ENCODE measurements at regions not wholly inside any gene's neighbourhood (a gene's known extent, or its start where the extent isn't known, plus 50 kb on each side); places are given as distances from the start of the nearest gene placed in this dataset.

- Histone ChIP-seq H3K79me2 (ENCODE audit: insufficient read depth, low read length) (no peaks in the 10 kb centered on the region), H4K20me1 (ENCODE audit: insufficient read depth) (no peaks in the 10 kb centered on the region), H3K9me2 (ENCODE audit: insufficient read depth) (no peaks in the 10 kb centered on the region), H3K4me3 (replicated peaks in 1 of 2; ENCODE audit: low read depth in 1 of 2, low read length in 2 of 2) (no peak overlapping the region), H3K27ac (ENCODE audit: low read depth, low read length) (no peak overlapping the region), H3K27me3 (ENCODE audit: insufficient read depth, low read length) (0 out of 2 replicates have a peak, but pooled peaks cover 3% of the 10 kb centered on the region), H3K9ac (ENCODE audit: low read length) (no peak overlapping the region), H2AFZ (ENCODE audit: low read depth, low read length, poor library complexity, severe bottlenecking) (no peak overlapping the region), H3K36me3 (ENCODE audit: control insufficient read depth in 1 of 2, insufficient read depth in 2 of 2, low read length in 2 of 2) (no peaks in the 10 kb centered on the region), H3K4me2 (ENCODE audit: low read length) (no peak overlapping the region), H3K4me1 (ENCODE audit: control insufficient read depth in 1 of 2, insufficient read depth in 2 of 2, low read length in 2 of 2) (peaks cover 0 to 5% of the 10 kb centered on the region in 2 experiments; a peak in 1 of 4 replicates), H3K9me3 (ENCODE audit: control insufficient read depth in 1 of 2, insufficient read depth in 1 of 2, low read depth in 1 of 2, low read length in 2 of 2) (no peaks in the 10 kb centered on the region)
- TF ChIP-seq EZH2phosphoT487 (IDR thresholded peaks at IDR 0.05; ENCODE audit: borderline replicate concordance) (no peak), JUND (IDR thresholded peaks at IDR 0.05) (no peak), POLR2A (IDR thresholded peaks at IDR 0.05; ENCODE audit: borderline replicate concordance, extremely low read depth, insufficient read depth, insufficient read length) (no peak), EZH2 (IDR thresholded peaks at IDR 0.05) (no peak), ZBTB33 (IDR thresholded peaks at IDR 0.05; ENCODE audit: extremely low read depth, insufficient replicate concordance, low read length) (no peak), FOSL1 (IDR thresholded peaks at IDR 0.05; ENCODE audit: low read depth) (no peak), SP1 (IDR thresholded peaks at IDR 0.05; ENCODE audit: low read depth) (no peak), ELF1 (IDR thresholded peaks at IDR 0.05; ENCODE audit: borderline replicate concordance, low read depth) (no peak)
- CTCF ChIA-PET, result no interaction called here
- ATAC-seq, result no peak
- BruUV-seq (replicated peaks), result no TSS peak
- RAD21 ChIA-PET (ENCODE audit: low non-redundant PET in 1 of 2, low total read pairs in 2 of 2, uncharacterized antibody in 2 of 2, unreplicated experiment in 2 of 2), result no interaction called here
- intact Hi-C loops (cut with micrococcal nuclease), result no loop called here
- DNase-seq (ENCODE audit: low read depth, low spot score), result no peak
- POLR2A ChIA-PET, result no interaction called here
These were observed 311.5 kb downstream of the SV2B start for GRCh38 chr15:91411586-91411985.

All from HCT116 (cell line).